Astrocyte of the spinal cord (primary cell): ENCODE measurements at regions not wholly inside any gene's neighbourhood (a gene's known extent, or its start where the extent isn't known, plus 50 kb on each side); places are given as distances from the start of the nearest gene placed in this dataset.

Experiments
- DNase-seq: peaks from one replicate; pipeline ENCODE4 v3.0.0; 2011; ENCODE audit warnings: low read depth, low spot score
- H3K4me3 ChIP-seq: 2 replicates; pipeline ENCODE4 v1.5.1; 2011; ENCODE audit warnings: low read depth, mild to moderate bottlenecking, low read length, moderate library complexity
- CTCF ChIP-seq: IDR thresholded peaks from 2 replicates; pipeline ENCODE4 v1.5.1; 2012; ENCODE audit warnings: low read depth, mild to moderate bottlenecking, low read length, inconsistent platforms
- in situ Hi-C: cut with HindIII; loops from 2 replicates; pipeline ENCODE4 v1.10.0; 2017; ENCODE audit warnings: low sequenced_read_pairs

- no peak overlapping the region for H3K4me3 ChIP-seq
- no peak for DNase-seq
- no peak for TF ChIP-seq CTCF
- in situ Hi-C loops, result no loop called here
These were observed 113.8 kb upstream of the SCN7A start for GRCh38 chr2:166607880-166608279.

GRCh38 chr2:166593403-166593802 lies 99.4 kb upstream of the SCN7A start:
- in situ Hi-C loops, result no loop called here
- no peak for TF ChIP-seq CTCF
- peak; percentile 82 for DNase-seq
- no peak overlapping the region for H3K4me3 ChIP-seq

GRCh38 chr2:166592750-166593149 lies 98.7 kb upstream of the SCN7A start:
- H3K4me3 ChIP-seq, result no peak overlapping the region
- DNase-seq, result no peak
- no peak for TF ChIP-seq CTCF
- in situ Hi-C loops, result no loop called here

GRCh38 chr2:166591226-166591625 lies 97.2 kb upstream of the SCN7A start:
- no peak for TF ChIP-seq CTCF
- no peak overlapping the region for H3K4me3 ChIP-seq

GRCh38 chr2:166573391-166573790 lies 79.3 kb upstream of the SCN7A start:
- in situ Hi-C loops, result no loop called here
- DNase-seq, result peak; percentile 22
- no peak for TF ChIP-seq CTCF
- H3K4me3 ChIP-seq, result no peak overlapping the region

More at GRCh38 chr2:166591226-166591625, 97.2 kb upstream of the SCN7A start:
- in situ Hi-C loops, result no loop called here
- DNase-seq, result no peak

- no peak for DNase-seq
- TF ChIP-seq CTCF, result no peak
- in situ Hi-C loops, result no loop called here
- no peak overlapping the region for H3K4me3 ChIP-seq
These were observed 78.9 kb upstream of the SCN7A start for GRCh38 chr2:166572937-166573336.

GRCh38 chr2:166568409-166568808 lies 74.4 kb upstream of the SCN7A start:
- in situ Hi-C loops, result no loop called here
- no peak overlapping the region for H3K4me3 ChIP-seq
- no peak for DNase-seq
- no peak for TF ChIP-seq CTCF
